Transverse colon (tissue), 4 donors: ENCODE measurements at regions not wholly inside any gene's neighbourhood (a gene's known extent, or its start where the extent isn't known, plus 50 kb on each side); places are given as distances from the start of the nearest gene placed in this dataset.

Source experiments
- DNase-seq: peaks from one replicate; pipeline ENCODE4 v3.0.0-alpha.2; 2019
- H3K27ac ChIP-seq, 4 donors: fragments of 200-600 bp; sonication (generic); 2 replicates each; pipeline ENCODE4 v1.5.1; 2016 to 2018; ENCODE audit warnings: inconsistent platforms in 4 of 4
- H3K27me3 ChIP-seq: fragments of 200-600 bp; sonication (generic); 2 replicates; pipeline ENCODE4 v1.5.1; 2017; ENCODE audit warnings: inconsistent platforms
- H3K36me3 ChIP-seq, 4 donors: fragments of 200-600 bp; sonication (generic); 2 replicates each; pipeline ENCODE4 v1.5.1; 2017 to 2019; ENCODE audit warnings: inconsistent platforms in 4 of 4
- H3K4me1 ChIP-seq, 4 donors: fragments of 200-600 bp; sonication (generic); 2 replicates each; pipeline ENCODE4 v1.5.1; 2017 to 2020; ENCODE audit warnings: inconsistent platforms in 4 of 4
- H3K4me3 ChIP-seq, 4 donors: fragments of 200-600 bp; sonication (generic); 1 replicate in 1 of 4; 2 replicates in 3 of 4; pipeline versions ENCODE4 v1.5.1 to v1.6.1; 2017 to 2019; ENCODE audit warnings: inconsistent platforms in 4 of 4
- H3K9me3 ChIP-seq, 2 donors: fragments of 200-600 bp; sonication (generic); 2 replicates each; pipeline ENCODE4 v1.5.1; 2017 to 2019; ENCODE audit warnings: inconsistent platforms in 2 of 2
- EP300 ChIP-seq: sonication (generic); formaldehyde crosslinking; IDR thresholded peaks from one replicate; pipeline ENCODE4 v1.6.1; 2017; ENCODE audit warnings: antibody characterized with exemption, low read depth
- POLR2A ChIP-seq: fragments of 450-650 bp; IDR thresholded peaks from one replicate; pipeline ENCODE4 v1.6.1; 2016; ENCODE audit warnings: antibody characterized with exemption, mild to moderate bottlenecking, moderate library complexity
- POLR2AphosphoS5 ChIP-seq, 3 donors: sonication (generic); formaldehyde crosslinking; IDR thresholded peaks; one replicate each; pipeline ENCODE4 v1.6.1; 2016; ENCODE audit warnings: antibody characterized with exemption in 3 of 3
- WGBS, 2 donors: methylation state at CpG; one replicate each; pipeline ENCODE4 v1.1.5; 2018; ENCODE audit warnings: low coverage in 1 of 2; 5-methylcytosine and 5-hydroxymethylcytosine counted together
- in situ Hi-C, 4 donors: fragments of 200-750 bp; cut with MboI; loops; one replicate each; pipeline versions ENCODE4 v1.15.0 to v1.15.1; 2017; ENCODE audit warnings: low sequenced_read_pairs in 3 of 4, low pct_ligation_motif_present in 1 of 4, low pct_unique_long_range_greater_than_20kb in 1 of 4
- intact Hi-C: fragments of 100-400 bp; cut with DNase I; formaldehyde crosslinking; loops from one replicate; pipeline ENCODE4 v1.15.1; 2023; ENCODE audit warnings: low total_unique reads
- TF ChIP-seq, protein P1 (sequence below), 5 experiments: fragments of 200-600 bp in 3 of 5; fragments of 450-650 bp in 2 of 5; sonication (generic) in 3 of 5; IDR thresholded peaks; 1 replicate in 2 of 5; 2 replicates in 3 of 5; pipeline ENCODE4 v1.5.1; 2016 to 2017; ENCODE audit warnings: antibody characterized with exemption in 5 of 5, inconsistent platforms in 3 of 5, mild to moderate bottlenecking in 2 of 5, moderate library complexity in 1 of 5

DNA sequence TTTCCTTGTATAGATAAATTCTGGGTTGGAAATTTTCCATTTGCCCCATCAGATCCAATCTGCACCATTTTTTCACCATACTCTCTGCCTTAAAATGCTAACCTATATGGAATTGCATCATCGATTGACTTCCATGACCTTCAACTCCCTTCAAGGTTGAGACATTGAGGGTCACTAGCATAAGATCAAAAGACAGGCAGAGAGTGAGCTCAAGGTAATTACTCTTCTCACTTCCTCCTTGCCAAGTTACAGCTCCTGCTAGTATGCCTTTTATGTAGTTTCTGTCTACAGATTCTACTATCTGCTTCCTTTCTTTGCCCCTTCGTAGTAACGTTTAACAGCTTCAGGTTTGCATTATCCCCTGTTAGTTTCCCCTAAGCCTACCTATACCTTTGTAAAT is 1127.7 kb upstream of the LRRTM3 start:
- intact Hi-C loops: no loop called here
- H3K36me3 ChIP-seq: no peaks in the 10 kb centered on the region
- no peak for DNase-seq

DNA sequence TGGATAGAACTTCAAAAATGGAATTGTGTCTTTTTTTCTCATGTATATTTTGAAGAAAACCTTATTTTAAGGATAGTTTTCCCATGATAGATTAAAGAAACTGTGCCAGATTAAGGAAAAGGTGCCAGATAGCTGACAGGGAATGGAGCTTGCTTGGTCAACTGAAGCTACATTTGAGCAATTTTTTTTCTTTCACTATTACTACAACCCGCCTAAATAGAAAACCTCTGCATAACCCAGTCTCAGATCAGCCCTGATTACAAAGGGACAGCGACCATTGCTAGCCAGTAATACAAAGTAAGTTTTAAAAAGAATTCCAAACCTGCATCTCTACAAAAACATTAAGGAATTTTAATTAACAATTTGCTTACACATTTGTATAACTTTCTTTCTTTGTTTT is 1123.4 kb upstream of the LRRTM3 start:
- H3K36me3 ChIP-seq: no peaks in the 10 kb centered on the region
- H3K27me3 ChIP-seq: no peaks in the 10 kb centered on the region
- intact Hi-C loops: no loop called here
- DNase-seq: no peak
- H3K27ac ChIP-seq: no peak overlapping the region
- 60 to 88% methylated on average over 2 of the region's 2 CpGs for WGBS, 2 donors
- TF ChIP-seq, protein P1, sequence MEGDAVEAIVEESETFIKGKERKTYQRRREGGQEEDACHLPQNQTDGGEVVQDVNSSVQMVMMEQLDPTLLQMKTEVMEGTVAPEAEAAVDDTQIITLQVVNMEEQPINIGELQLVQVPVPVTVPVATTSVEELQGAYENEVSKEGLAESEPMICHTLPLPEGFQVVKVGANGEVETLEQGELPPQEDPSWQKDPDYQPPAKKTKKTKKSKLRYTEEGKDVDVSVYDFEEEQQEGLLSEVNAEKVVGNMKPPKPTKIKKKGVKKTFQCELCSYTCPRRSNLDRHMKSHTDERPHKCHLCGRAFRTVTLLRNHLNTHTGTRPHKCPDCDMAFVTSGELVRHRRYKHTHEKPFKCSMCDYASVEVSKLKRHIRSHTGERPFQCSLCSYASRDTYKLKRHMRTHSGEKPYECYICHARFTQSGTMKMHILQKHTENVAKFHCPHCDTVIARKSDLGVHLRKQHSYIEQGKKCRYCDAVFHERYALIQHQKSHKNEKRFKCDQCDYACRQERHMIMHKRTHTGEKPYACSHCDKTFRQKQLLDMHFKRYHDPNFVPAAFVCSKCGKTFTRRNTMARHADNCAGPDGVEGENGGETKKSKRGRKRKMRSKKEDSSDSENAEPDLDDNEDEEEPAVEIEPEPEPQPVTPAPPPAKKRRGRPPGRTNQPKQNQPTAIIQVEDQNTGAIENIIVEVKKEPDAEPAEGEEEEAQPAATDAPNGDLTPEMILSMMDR (IDR thresholded peaks at IDR 0.05): no peak
- TF ChIP-seq POLR2AphosphoS5 (IDR thresholded peaks at IDR 0.05): no peak
- no peak for TF ChIP-seq POLR2A
- TF ChIP-seq EP300: no peak
- in situ Hi-C loops: no loop called here
- no peaks in the 10 kb centered on the region for H3K9me3 ChIP-seq
- H3K4me3 ChIP-seq: no peak overlapping the region
- no peaks in the 10 kb centered on the region for H3K4me1 ChIP-seq

More for the DNA sequence above, 1127.7 kb upstream of the LRRTM3 start:
- Histone ChIP-seq H3K9me3 (no peaks in the 10 kb centered on the region), H3K27ac (no peak overlapping the region), H3K27me3 (no peaks in the 10 kb centered on the region), H3K4me3 (no peak overlapping the region), H3K4me1 (peaks cover 0 to 35% (median 15%) of the 10 kb centered on the region in 4 donors)
- WGBS, 2 donors: 75 to 76% methylated on average over 3 of the region's 3 CpGs
- in situ Hi-C loops: no loop called here
- TF ChIP-seq, protein P1 (IDR thresholded peaks at IDR 0.05): no peak
- TF ChIP-seq POLR2A (no peak), POLR2AphosphoS5 (IDR thresholded peaks at IDR 0.05) (no peak), EP300 (no peak)

DNA sequence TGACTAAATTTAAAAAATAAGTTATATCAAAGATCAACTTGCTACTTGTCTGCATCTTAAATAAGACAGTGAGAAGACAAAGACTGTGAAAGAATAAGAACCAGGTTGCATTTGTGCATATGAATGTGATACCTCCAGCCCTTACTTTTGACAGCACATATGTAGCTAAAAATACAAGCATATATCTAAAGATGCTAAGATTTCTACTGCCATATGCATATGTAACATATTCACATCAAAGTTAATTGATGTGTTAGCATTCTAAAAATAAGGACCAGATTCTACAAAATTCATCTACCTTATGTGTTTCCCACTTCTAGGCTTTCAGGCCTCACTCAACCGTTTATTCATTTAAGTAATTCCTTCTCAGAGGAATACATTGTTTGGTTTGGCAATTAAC is 1120.3 kb upstream of the LRRTM3 start:
- no peaks in the 10 kb centered on the region for H3K27me3 ChIP-seq
- no peak for DNase-seq
- no peaks in the 10 kb centered on the region for H3K9me3 ChIP-seq
- no peaks in the 10 kb centered on the region for H3K4me1 ChIP-seq
- no peaks in the 10 kb centered on the region for H3K36me3 ChIP-seq
- TF ChIP-seq POLR2A: no peak
- H3K4me3 ChIP-seq: no peak overlapping the region
- intact Hi-C loops (no loop called here), in situ Hi-C loops (no loop called here)
- 56 to 71% methylated on average over 1 of the region's 1 CpG for WGBS, 2 donors
- H3K27ac ChIP-seq: no peak overlapping the region

DNA sequence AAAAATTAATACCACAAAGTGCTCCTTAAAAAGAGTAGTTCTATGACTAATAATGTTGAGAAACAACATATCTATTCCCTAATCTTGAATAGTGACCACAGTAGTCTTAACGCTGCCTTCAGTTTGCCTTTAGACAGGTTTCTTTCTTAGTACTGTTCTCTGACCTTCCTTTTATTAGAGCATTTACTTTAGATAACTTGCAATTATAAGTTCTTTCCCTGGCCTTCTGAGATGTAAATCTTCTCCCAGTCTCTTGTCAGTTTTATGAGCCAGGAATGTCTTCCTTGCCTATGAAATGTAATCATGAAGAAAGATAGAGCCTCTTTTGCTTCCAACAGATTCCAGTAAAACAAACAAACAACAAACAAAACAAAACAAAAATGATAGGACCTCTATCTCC is 1119.8 kb upstream of the LRRTM3 start:
- Histone ChIP-seq H3K4me1 (no peaks in the 10 kb centered on the region), H3K27me3 (no peaks in the 10 kb centered on the region), H3K4me3 (no peak overlapping the region), H3K36me3 (no peaks in the 10 kb centered on the region), H3K27ac (no peak overlapping the region), H3K9me3 (no peaks in the 10 kb centered on the region)
- intact Hi-C loops: no loop called here
- in situ Hi-C loops: no loop called here
- WGBS, 2 donors: 71 to 73% methylated on average over 1 of the region's 1 CpG
- no peak for DNase-seq
- TF ChIP-seq POLR2A: no peak

DNA sequence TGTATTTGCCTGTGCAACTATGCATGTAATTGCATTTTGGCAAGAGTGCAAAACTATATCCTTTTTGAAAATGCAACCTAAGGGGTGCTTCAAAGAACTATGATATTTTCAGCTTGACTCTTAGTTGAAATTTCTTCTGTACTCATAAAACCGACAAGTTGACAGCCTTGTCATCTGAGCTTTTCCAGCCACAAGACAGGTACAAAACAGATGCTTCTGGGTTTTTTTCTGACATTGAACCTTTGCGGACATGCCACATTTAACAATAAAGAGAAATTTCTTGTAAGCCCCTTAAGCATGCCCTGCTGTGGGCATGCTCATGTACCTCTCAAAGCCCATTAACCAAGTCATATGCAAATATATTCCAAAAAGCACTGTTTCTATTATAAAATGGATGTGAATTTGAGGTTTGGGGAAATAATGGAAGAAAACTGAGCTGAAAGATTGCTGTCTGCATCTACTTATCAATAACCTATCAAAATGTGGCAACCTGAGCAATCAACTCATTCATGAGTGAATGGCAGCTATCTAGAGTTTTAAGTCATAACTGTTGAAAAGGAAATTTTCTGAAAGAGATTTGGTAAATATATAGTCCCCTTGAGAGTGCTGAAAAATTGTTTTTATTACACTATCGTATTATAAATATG is 1117.0 kb upstream of the LRRTM3 start:
- no peaks in the 10 kb centered on the region for H3K9me3 ChIP-seq
- TF ChIP-seq POLR2AphosphoS5 (IDR thresholded peaks at IDR 0.05) (no peak), POLR2A (no peak), EP300 (no peak)
- TF ChIP-seq, protein P1 (IDR thresholded peaks at IDR 0.05): no peak
- H3K27ac ChIP-seq: no peak overlapping the region
- intact Hi-C loops (no loop called here), in situ Hi-C loops (no loop called here)
- no peak overlapping the region for H3K4me3 ChIP-seq
- H3K27me3 ChIP-seq: no peaks in the 10 kb centered on the region
- 83% methylated on average over 3 of the region's 3 CpGs for WGBS, 2 donors
- no peaks in the 10 kb centered on the region for H3K36me3 ChIP-seq
- no peaks in the 10 kb centered on the region for H3K4me1 ChIP-seq
- DNase-seq: no peak
